ENCODE measurements at regions not wholly inside any gene's neighbourhood (a gene's known extent, or its start where the extent isn't known, plus 50 kb on each side); places are given as distances from the start of the nearest gene placed in this dataset.
A peak's percentile ranks its signal among the peaks of the same experiment; 100 is the strongest.

GRCh38 chr5:23579566-23579965, 72.2 kb downstream of the PRDM9 start:
- DNase-seq (ENCODE audit: low spot score) (no peak), FAIRE-seq (no peak)

- no peak for FAIRE-seq
- DNase-seq (ENCODE audit: low spot score) = no peak
Measured at GRCh38 chr5:23583081-23583480, 75.7 kb downstream of the PRDM9 start.

- FAIRE-seq (no peak), DNase-seq (ENCODE audit: low spot score) (no peak)
Measured at GRCh38 chr5:23588841-23589326, 81.5 kb downstream of the PRDM9 start.

- DNase-seq (ENCODE audit: low spot score) (no peak), FAIRE-seq (no peak)
Measured at GRCh38 chr5:23591250-23591649, 83.8 kb downstream of the PRDM9 start.

DNA sequence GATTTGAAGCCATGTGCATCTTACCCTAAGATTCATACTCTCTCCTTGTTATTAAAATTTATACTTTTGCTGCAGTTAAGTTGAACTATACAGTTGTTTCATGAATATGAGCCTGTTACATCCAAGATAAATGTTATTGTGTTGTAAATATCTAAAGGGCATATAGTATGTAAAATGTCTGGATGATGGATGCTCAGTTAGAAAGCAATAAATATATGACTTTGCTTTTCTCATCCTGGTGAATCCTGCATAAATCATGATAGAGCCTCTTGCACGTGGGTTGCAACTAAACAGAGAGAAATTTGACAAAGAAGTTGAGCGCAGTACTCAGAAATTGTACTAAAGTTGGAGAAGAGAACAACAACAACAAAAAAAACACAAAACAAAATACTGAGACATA, 99.5 kb downstream of the PRDM9 start:
- FAIRE-seq (no peak), DNase-seq (ENCODE audit: low spot score) (no peak)

DNA sequence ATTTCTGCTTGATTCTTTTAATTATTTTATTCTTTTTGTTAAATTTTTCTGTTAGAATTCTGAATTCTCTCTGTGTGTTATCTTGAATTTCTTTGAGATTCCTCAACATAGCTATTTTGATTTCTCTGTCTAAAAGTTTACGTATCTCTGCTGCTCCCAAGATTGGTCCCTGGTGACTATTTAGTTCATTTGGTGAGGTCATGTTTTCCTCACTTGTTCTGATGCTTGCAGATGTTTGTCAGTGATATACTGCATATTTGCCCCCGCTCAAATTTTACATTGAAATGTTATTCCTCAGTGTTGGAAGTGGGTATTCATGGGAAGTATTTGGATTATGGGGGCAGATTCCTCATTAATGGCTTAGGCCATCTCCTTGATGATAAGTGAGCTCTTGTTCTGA, 105.3 kb downstream of the PRDM9 start:
- FAIRE-seq = no peak
- DNase-seq (ENCODE audit: low spot score) = no peak

DNA sequence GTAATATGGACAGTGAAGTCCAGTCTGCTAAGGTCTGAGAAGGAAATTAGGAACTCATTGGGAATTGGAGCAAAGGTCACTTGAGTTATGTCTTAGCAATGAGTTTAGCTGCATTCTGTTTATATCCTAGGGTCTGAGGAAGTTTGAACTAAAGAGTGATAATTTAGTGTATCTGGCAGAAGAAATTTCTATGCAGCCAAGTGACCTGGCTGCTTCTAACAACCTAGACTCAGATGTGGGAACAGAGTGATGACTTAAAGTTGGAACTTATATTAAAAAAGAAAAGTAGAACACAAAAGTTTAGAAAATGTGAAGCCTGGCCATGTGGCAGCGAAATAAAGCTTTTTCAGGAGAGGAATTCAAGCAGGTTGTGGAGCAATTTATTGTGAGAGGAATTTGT, 106.2 kb downstream of the PRDM9 start:
- FAIRE-seq (no peak), DNase-seq (ENCODE audit: low spot score) (no peak)

GRCh38 chr5:23614422-23614821, 107.0 kb downstream of the PRDM9 start:
- FAIRE-seq = no peak
- DNase-seq (ENCODE audit: low spot score) = no peak

DNA sequence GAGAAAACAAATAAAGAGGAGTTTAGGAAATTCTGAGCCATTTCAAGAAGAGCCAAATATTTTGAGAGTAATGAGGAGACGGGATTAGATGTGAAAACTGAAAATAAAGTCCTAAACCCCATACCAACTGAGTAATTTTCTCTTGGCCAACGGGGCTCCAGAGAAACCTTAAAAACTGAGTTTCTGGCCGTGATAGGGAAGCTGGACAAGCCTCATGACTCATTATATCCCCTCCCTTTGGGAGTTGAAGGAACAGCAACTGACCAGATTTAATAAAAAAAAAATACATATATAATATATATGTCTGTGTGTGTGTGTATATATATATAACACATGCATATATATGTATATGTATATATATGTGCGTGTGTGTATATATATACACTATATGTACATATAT, 119.6 kb downstream of the PRDM9 start:
- FAIRE-seq (no peak), DNase-seq (ENCODE audit: low spot score) (no peak)

- FAIRE-seq (no peak), DNase-seq (ENCODE audit: low spot score) (no peak)
Measured at GRCh38 chr5:23627976-23628375, 120.6 kb downstream of the PRDM9 start.

- FAIRE-seq (no peak), DNase-seq (ENCODE audit: low spot score) (no peak)
Measured at GRCh38 chr5:23629396-23629795, 122.0 kb downstream of the PRDM9 start.

GRCh38 chr5:23631302-23632045, 124.1 kb downstream of the PRDM9 start:
- FAIRE-seq = peak; percentile 74
- DNase-seq (ENCODE audit: low spot score) = peak; percentile 52

- FAIRE-seq (no peak), DNase-seq (ENCODE audit: low spot score) (no peak)
Measured at GRCh38 chr5:23635938-23636337, 128.5 kb downstream of the PRDM9 start.

DNA sequence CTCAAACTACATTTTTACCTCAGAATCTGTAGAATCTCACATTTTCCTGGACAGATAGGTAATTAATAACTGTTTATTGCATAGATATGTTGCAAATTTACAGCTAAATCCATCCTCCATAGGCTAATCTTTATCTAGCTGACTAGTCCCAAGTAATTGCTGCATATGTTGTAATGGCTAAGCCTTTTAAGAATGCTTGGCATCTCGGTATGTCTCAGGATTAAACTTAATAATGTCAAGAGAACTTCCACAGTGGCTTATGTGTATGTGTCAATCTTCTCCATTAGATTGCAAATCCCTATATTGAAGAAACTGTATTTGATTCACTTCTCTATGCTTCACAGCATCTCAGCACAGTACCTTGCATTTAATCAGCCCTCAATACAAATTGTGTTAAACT, 131.9 kb downstream of the PRDM9 start:
- DNase-seq (ENCODE audit: low spot score) (no peak), FAIRE-seq (no peak)

- FAIRE-seq (no peak), DNase-seq (ENCODE audit: low spot score) (peak; percentile 20)
Measured at GRCh38 chr5:23648656-23649055, 141.2 kb downstream of the PRDM9 start.

DNA sequence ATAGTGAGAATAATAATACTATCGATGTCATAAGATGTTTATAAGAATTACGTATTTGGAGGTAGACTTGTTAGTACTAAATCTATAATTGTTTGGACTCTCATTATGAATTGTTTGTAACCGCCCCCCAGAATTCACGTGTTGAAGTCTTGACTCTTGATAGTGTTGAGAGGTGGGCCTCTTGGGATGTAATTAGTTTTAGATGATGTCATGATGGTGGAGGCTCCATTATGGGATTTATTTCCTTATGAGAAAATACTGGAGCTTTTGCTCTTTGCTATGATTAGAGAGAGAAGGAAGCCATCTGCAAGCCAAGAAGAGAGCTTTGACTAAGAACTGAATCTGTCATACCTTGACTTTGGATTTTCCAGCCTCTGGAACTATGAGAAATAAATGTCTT, 142.2 kb downstream of the PRDM9 start:
- FAIRE-seq = no peak
- DNase-seq (ENCODE audit: low spot score) = no peak

DNA sequence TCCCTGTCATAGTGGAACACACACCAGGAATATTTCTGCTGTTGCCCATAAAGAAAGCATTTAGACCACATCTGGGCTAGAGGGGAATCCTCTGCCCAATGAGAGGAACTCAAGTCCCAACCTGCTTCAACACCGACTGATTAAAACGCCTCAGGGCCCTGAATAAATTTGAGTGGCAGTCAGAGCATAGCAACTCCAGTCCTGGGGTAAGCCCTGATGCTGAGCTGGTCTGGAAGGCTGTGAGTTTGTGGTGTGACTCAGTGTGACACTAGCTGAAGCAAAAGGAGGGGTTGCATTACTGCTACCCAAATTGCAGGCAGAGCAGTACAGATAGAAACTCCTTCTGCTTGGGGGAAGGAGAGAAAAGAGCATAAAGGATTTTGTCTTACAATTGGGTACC, 148.3 kb downstream of the PRDM9 start:
- no peak for FAIRE-seq
- DNase-seq (ENCODE audit: low spot score) = no peak

DNA sequence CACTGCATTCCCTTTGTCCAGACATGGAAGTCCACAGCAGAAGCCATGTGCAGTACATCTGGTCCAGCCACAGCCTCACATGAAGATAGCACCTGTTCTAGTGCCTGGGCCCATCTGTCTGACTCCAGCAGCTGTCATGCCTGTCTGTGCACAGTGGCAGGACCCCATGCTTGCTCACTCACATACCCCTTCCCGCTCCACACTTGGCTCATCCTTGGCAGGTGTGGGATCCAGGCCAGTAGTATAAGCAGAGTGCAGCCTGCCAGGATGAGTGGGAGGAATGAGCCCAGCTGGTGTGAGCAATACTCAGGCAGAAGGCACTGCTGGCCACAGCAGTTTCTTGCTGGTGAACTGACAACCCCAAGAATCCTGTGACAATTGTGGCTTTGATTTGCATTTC, 168.0 kb downstream of the PRDM9 start:
- DNase-seq (ENCODE audit: low spot score) (no peak), FAIRE-seq (no peak)

GRCh38 chr5:23677996-23678395, 170.6 kb downstream of the PRDM9 start:
- no peak for FAIRE-seq

DNA sequence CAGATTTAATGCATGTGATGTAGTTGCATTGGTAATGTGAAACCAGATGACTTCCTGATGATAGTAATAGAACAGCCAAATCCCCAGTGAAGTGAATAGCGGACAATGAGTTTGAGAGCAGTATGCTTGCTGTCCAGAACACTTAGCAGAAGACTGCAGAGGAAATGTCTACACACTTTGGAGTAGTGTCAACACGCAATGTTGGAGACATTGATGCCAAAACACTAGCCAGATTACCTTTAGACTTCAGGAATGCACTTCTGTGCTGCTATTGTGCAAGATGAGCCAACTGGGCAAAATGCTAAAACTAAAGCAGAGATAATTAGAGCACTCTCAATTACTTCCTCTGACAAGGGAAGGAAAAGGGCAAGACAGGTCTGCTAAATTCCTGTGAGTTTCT, 176.7 kb downstream of the PRDM9 start:
- no peak for DNase-seq (ENCODE audit: low spot score)
- FAIRE-seq = no peak

More at GRCh38 chr5:23677996-23678395, 170.6 kb downstream of the PRDM9 start:
- DNase-seq (ENCODE audit: low spot score) = no peak

GRCh38 chr5:23703940-23704855, 196.8 kb downstream of the PRDM9 start:
- FAIRE-seq (no peak), DNase-seq (ENCODE audit: low spot score) (no peak)

GRCh38 chr5:23717486-23717885, 210.1 kb downstream of the PRDM9 start:
- FAIRE-seq (no peak), DNase-seq (ENCODE audit: low spot score) (no peak)

Data from urothelium cell line (cell line).